ENCODE measurements at regions not wholly inside any gene's neighbourhood (a gene's known extent, or its start where the extent isn't known, plus 50 kb on each side); places are given as distances from the start of the nearest gene placed in this dataset.

GRCh38 chr2:607709-608108, 69.5 kb downstream of the TMEM18 start:
- 78 to 81% methylated on average over 4 of the region's 4 CpGs for WGBS, 2 donors
- intact Hi-C loops (cut with DNase I; ENCODE audit: low total_unique reads) = no loop called here
- TF ChIP-seq POLR2A (IDR thresholded peaks at IDR 0.05) (no peak), CTCF (IDR thresholded peaks at IDR 0.05) (no peak)
- DNase-seq (ENCODE audit: low spot score in 2 of 2) = peak in 1 of 2 donors; percentile 17
- H3K4me3 ChIP-seq (ENCODE audit: low read depth, poor library complexity, severe bottlenecking) = no peak overlapping the region

- DNase-seq (ENCODE audit: low spot score in 2 of 2) = peak in 1 of 2 donors; percentile 56
- no peak for TF ChIP-seq CTCF (IDR thresholded peaks at IDR 0.05)
- no peak for TF ChIP-seq POLR2A (IDR thresholded peaks at IDR 0.05)
- WGBS, 2 donors = 82 to 90% methylated on average over 9 of the region's 9 CpGs
- no peak overlapping the region for H3K4me3 ChIP-seq (ENCODE audit: low read depth, poor library complexity, severe bottlenecking)
- intact Hi-C loops (cut with DNase I; ENCODE audit: low total_unique reads) = no loop called here
Observed at GRCh38 chr2:607172-607571, 70.0 kb downstream of the TMEM18 start.

- TF ChIP-seq CTCF (IDR thresholded peaks at IDR 0.05) (no peak), POLR2A (IDR thresholded peaks at IDR 0.05) (no peak)
- H3K4me3 ChIP-seq (ENCODE audit: low read depth, poor library complexity, severe bottlenecking) = no peak overlapping the region
- WGBS, 2 donors = 90 to 95% methylated on average over 24 of the region's 24 CpGs
- peak in 1 of 2 donors; percentile 76 for DNase-seq (ENCODE audit: low spot score in 2 of 2)
- intact Hi-C loops (cut with DNase I; ENCODE audit: low total_unique reads) = no loop called here
Observed at GRCh38 chr2:605674-606608, 71.3 kb downstream of the TMEM18 start.

DNA sequence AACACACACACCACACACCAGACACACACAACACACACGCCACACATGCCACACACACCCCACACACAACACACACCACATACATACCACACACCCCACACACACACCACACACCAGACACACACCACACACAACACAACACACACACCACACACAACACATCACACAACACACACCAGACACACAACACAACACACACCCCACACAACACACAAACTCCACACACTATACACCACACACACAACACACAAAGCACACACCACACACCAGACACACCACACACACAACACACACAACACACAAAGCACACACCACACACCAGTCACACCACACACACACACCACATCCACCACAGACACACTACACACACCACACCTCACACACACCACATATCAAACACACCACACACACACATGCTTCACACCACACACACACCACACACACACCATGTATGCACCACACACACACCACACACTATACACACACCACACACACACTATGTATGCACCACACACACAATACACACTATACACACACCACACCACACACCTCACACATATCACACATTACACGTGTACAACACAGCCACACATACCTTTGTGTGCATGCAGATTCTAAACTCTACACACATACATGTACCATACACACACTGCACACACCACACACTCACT, 72.2 kb downstream of the TMEM18 start:
- WGBS, 2 donors = 92 to 93% methylated on average over 2 of the region's 2 CpGs
- H3K4me3 ChIP-seq (ENCODE audit: low read depth, poor library complexity, severe bottlenecking) = no peak overlapping the region
- intact Hi-C loops (cut with DNase I; ENCODE audit: low total_unique reads) = no loop called here
- DNase-seq (ENCODE audit: low spot score in 2 of 2) = no peak
- TF ChIP-seq CTCF (IDR thresholded peaks at IDR 0.05) = peak in 1 of 3 donors; percentile 25
- TF ChIP-seq POLR2A (IDR thresholded peaks at IDR 0.05) = no peak

DNA sequence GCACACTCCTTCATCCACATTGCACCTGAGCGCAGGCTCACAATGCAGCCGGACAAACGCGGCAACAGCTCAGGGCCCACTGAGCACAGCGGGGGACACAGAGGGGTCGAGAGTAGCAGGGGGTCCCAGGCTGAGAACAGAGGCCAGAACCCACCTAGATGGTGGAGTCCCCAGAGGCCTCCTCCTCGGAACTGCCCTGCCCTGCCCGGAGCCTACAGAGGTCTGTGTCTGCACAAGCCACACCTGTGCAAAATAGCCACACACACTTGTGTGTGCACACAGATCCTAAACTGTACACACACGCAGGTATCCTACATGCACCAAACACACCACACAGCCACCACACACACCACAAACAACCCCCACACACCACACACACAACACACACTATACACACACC, 72.8 kb downstream of the TMEM18 start:
- DNase-seq (ENCODE audit: low spot score in 2 of 2) = peak in 1 of 2 donors; percentile 58
- WGBS, 2 donors = 82 to 84% methylated on average over 9 of the region's 9 CpGs
- TF ChIP-seq POLR2A (IDR thresholded peaks at IDR 0.05) (no peak), CTCF (IDR thresholded peaks at IDR 0.05) (no peak)
- H3K4me3 ChIP-seq (ENCODE audit: low read depth, poor library complexity, severe bottlenecking) = no peak overlapping the region
- intact Hi-C loops (cut with DNase I; ENCODE audit: low total_unique reads) = no loop called here
